Spleen (tissue), 11 donors: ENCODE measurements at regions not wholly inside any gene's neighbourhood (a gene's known extent, or its start where the extent isn't known, plus 50 kb on each side); places are given as distances from the start of the nearest gene placed in this dataset.

Source experiments
- DNase-seq: peaks from one replicate; pipeline ENCODE4 v3.0.0-alpha.2; 2020
- H3K27ac ChIP-seq, 8 donors: fragments of 200-600 bp; sonication (generic) in 7 of 8; 1 replicate in 4 of 8; 2 replicates in 4 of 8; pipeline versions ENCODE4 v1.5.0 to v1.8.0; 2016 to 2021; ENCODE audit warnings: inconsistent platforms in 4 of 8, mild to moderate bottlenecking in 4 of 8, moderate library complexity in 1 of 8
- H3K27me3 ChIP-seq, 7 donors: fragments of 200-600 bp; sonication (generic) in 6 of 7; replicated peaks in 1 of 7; 1 replicate in 4 of 7; 2 replicates in 3 of 7; pipeline versions ENCODE4 v1.5.0 to v1.8.0; 2016 to 2021; ENCODE audit warnings: inconsistent platforms in 3 of 7, mild to moderate bottlenecking in 1 of 7
- H3K36me3 ChIP-seq, 6 donors: fragments of 200-600 bp; sonication (generic) in 5 of 6; 1 replicate in 4 of 6; 2 replicates in 2 of 6; pipeline versions ENCODE4 v1.5.0 to v1.8.0; 2016 to 2021; ENCODE audit warnings: inconsistent platforms in 2 of 6
- H3K4me1 ChIP-seq, 6 donors: fragments of 200-600 bp; sonication (generic) in 5 of 6; 1 replicate in 3 of 6; 2 replicates in 3 of 6; pipeline versions ENCODE4 v1.5.0 to v1.8.0; 2016 to 2021; ENCODE audit warnings: inconsistent platforms in 3 of 6
- H3K4me3 ChIP-seq, 8 donors: fragments of 200-600 bp; sonication (generic) in 7 of 8; 1 replicate in 4 of 8; 2 replicates in 4 of 8; pipeline versions ENCODE4 v1.5.0 to v1.8.0; 2016 to 2021; ENCODE audit warnings: inconsistent platforms in 4 of 8, mild to moderate bottlenecking in 4 of 8, moderate library complexity in 2 of 8
- H3K9me3 ChIP-seq, 8 donors: fragments of 200-600 bp; sonication (generic) in 7 of 8; 1 replicate in 4 of 8; 2 replicates in 4 of 8; pipeline versions ENCODE4 v1.5.0 to v1.8.0; 2016 to 2021; ENCODE audit warnings: inconsistent platforms in 4 of 8
- POLR2A ChIP-seq, 3 donors: fragments of 450-650 bp; IDR thresholded peaks; one replicate each; pipeline ENCODE4 v1.5.1; 2017; ENCODE audit warnings: antibody characterized with exemption in 3 of 3, mild to moderate bottlenecking in 1 of 3
- POLR2AphosphoS5 ChIP-seq, 3 donors: sonication (generic); formaldehyde crosslinking; IDR thresholded peaks; one replicate each; pipeline ENCODE4 v1.5.1; 2017; ENCODE audit warnings: antibody characterized with exemption in 3 of 3
- WGBS, 5 donors: extraction: QIAGEN DNeasy Blood & Tissue Kit in 3 of 5; methylation state at CpG; one replicate each; pipeline versions ENCODE4 v1.1.5 to v1.1.7; 2013 to 2018; 5-methylcytosine and 5-hydroxymethylcytosine counted together
- intact Hi-C: fragments of 100-400 bp; cut with DNase I; formaldehyde crosslinking; loops from one replicate; pipeline ENCODE4 v1.15.0; 2023; ENCODE audit warnings: low total_unique reads
- TF ChIP-seq, protein P1 (sequence below), 11 experiments: fragments of 200-600 bp in 7 of 11; fragments of 450-650 bp in 4 of 11; sonication (generic) in 4 of 11; IDR thresholded peaks in 8 of 11; conservative IDR thresholded peaks in 3 of 11; 1 replicate in 7 of 11; 2 replicates in 4 of 11; pipeline versions ENCODE4 v1.4.0 to v1.8.0; 2016 to 2021; ENCODE audit warnings: antibody characterized with exemption in 11 of 11, inconsistent platforms in 4 of 11, mild to moderate bottlenecking in 1 of 11
- donor health status: healthy with polysubstance abuse.
- donor health status: DM: no; HTN: no; CAD: no; lungs with moderate emphysema.
- donor health status: DM: no; HTN: no; CAD: no.
- donor health status: Bipolar disorder and iron deficiency.
- donor health status: healthy.
- donor health status: DM: no; HTN: no; CAD: no.
- donor health status: DM: yes; HTN: yes; CAD: no.

GRCh38 chr13:80452279-80452678 lies 111.4 kb upstream of the SPRY2 start:
- no peaks in the 10 kb centered on the region for H3K27me3 ChIP-seq
- peaks cover 0 to 50% (median 20%) of the 10 kb centered on the region in 6 donors for H3K4me1 ChIP-seq
- H3K36me3 ChIP-seq = no peaks in the 10 kb centered on the region
- no peak overlapping the region for H3K27ac ChIP-seq
- no peak overlapping the region for H3K4me3 ChIP-seq
- no peaks in the 10 kb centered on the region for H3K9me3 ChIP-seq
- TF ChIP-seq POLR2AphosphoS5 (IDR thresholded peaks at IDR 0.05) = no peak
- TF ChIP-seq, protein P1, sequence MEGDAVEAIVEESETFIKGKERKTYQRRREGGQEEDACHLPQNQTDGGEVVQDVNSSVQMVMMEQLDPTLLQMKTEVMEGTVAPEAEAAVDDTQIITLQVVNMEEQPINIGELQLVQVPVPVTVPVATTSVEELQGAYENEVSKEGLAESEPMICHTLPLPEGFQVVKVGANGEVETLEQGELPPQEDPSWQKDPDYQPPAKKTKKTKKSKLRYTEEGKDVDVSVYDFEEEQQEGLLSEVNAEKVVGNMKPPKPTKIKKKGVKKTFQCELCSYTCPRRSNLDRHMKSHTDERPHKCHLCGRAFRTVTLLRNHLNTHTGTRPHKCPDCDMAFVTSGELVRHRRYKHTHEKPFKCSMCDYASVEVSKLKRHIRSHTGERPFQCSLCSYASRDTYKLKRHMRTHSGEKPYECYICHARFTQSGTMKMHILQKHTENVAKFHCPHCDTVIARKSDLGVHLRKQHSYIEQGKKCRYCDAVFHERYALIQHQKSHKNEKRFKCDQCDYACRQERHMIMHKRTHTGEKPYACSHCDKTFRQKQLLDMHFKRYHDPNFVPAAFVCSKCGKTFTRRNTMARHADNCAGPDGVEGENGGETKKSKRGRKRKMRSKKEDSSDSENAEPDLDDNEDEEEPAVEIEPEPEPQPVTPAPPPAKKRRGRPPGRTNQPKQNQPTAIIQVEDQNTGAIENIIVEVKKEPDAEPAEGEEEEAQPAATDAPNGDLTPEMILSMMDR (IDR thresholded peaks at IDR 0.05 in 8 of 11, conservative IDR thresholded peaks at IDR 0.05 in 3 of 11) = no peak
- no peak for TF ChIP-seq POLR2A (IDR thresholded peaks at IDR 0.05)
- WGBS, 5 donors = 83 to 100% (median 95%) methylated on average over 1 of the region's 1 CpG
- no peak for DNase-seq
- intact Hi-C loops = no loop called here

DNA sequence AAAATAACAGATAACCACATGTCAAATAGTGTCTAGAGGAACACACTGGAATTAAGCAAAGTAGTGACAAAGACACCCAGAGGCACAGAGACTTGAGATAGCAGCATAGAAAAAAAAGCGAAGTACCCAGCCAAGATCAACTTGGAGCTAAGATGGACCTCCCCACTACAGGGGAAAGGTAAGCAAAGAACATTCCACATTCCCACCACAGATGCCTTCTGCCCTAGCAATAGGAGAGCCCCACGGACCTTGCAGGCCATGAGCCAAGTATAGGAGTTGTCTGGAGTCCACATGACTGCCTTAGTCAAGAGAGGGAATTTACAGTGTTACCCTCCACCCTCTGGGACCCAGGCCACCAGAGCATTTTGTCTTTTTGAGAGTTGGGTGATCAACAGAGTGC lies 110.7 kb upstream of the SPRY2 start:
- intact Hi-C loops = no loop called here
- WGBS, 5 donors = 82 to 100% (median 93%) methylated on average over 2 of the region's 2 CpGs
- Histone ChIP-seq H3K9me3 (no peaks in the 10 kb centered on the region), H3K36me3 (no peaks in the 10 kb centered on the region), H3K27me3 (no peaks in the 10 kb centered on the region), H3K27ac (no peak overlapping the region), H3K4me3 (no peak overlapping the region), H3K4me1 (peaks cover 0 to 50% (median 20%) of the 10 kb centered on the region in 6 donors)
- no peak for DNase-seq
- no peak for TF ChIP-seq POLR2A (IDR thresholded peaks at IDR 0.05)
- no peak for TF ChIP-seq POLR2AphosphoS5 (IDR thresholded peaks at IDR 0.05)
- TF ChIP-seq, protein P1 (IDR thresholded peaks at IDR 0.05 in 8 of 11, conservative IDR thresholded peaks at IDR 0.05 in 3 of 11) = no peak

DNA sequence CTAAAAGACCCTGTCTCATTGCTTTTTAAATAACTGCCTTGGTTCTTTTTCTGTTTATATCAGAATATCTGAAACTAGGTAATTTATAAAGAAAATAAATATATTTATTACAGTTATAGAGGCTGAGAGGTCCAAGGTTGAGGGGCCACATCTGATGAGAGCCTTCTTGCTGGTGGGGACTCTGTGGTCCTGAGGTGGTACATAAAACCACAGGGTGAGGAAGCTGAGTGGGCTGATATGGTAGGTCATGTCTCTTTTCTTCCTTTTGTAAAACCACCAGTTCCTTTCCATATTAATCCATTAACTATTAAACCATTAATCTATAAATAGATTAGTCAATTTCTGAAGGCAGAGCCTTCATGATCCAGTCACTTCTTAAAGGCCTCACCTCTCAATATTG lies 109.5 kb upstream of the SPRY2 start:
- H3K27ac ChIP-seq = no peak overlapping the region
- TF ChIP-seq, protein P1 (IDR thresholded peaks at IDR 0.05 in 8 of 11, conservative IDR thresholded peaks at IDR 0.05 in 3 of 11) = no peak
- no peak for TF ChIP-seq POLR2AphosphoS5 (IDR thresholded peaks at IDR 0.05)
- TF ChIP-seq POLR2A (IDR thresholded peaks at IDR 0.05) = no peak
- intact Hi-C loops = no loop called here
- no peaks in the 10 kb centered on the region for H3K9me3 ChIP-seq
- no peak for DNase-seq
- H3K36me3 ChIP-seq = no peaks in the 10 kb centered on the region
- H3K4me1 ChIP-seq = peaks cover 0 to 53% (median 20%) of the 10 kb centered on the region in 6 donors
- H3K27me3 ChIP-seq = no peaks in the 10 kb centered on the region
- no peak overlapping the region for H3K4me3 ChIP-seq

GRCh38 chr13:80448725-80449124 lies 107.8 kb upstream of the SPRY2 start:
- H3K4me1 ChIP-seq = peaks cover 0 to 57% (median 24%) of the 10 kb centered on the region in 6 donors
- DNase-seq = no peak
- H3K9me3 ChIP-seq = no peaks in the 10 kb centered on the region
- TF ChIP-seq POLR2A (IDR thresholded peaks at IDR 0.05) (no peak), POLR2AphosphoS5 (IDR thresholded peaks at IDR 0.05) (no peak)
- TF ChIP-seq, protein P1 (IDR thresholded peaks at IDR 0.05 in 8 of 11, conservative IDR thresholded peaks at IDR 0.05 in 3 of 11) = no peak
- no peak overlapping the region for H3K27ac ChIP-seq
- no peaks in the 10 kb centered on the region for H3K36me3 ChIP-seq
- 60 to 81% (median 81%) methylated on average over 2 of the region's 2 CpGs for WGBS, 5 donors
- H3K27me3 ChIP-seq = no peaks in the 10 kb centered on the region
- H3K4me3 ChIP-seq = no peak overlapping the region
- intact Hi-C loops = no loop called here
